CD8-positive, alpha-beta memory T cell (primary cell): ENCODE measurements at regions not wholly inside any gene's neighbourhood (a gene's known extent, or its start where the extent isn't known, plus 50 kb on each side); places are given as distances from the start of the nearest gene placed in this dataset.

Source experiments
- CTCF ChIA-PET: fragments of 350-600 bp; sonication (Branson Sonifier 250); formaldehyde crosslinking; loops from one replicate; lab custom pipeline; 2021; ENCODE audit warnings: antibody characterized with exemption; lab: Charles Lee
- POLR2A ChIA-PET: fragments of 350-600 bp; sonication (Branson Sonifier 250); formaldehyde crosslinking; loops from one replicate; lab custom pipeline; 2021; ENCODE audit warnings: antibody characterized with exemption; lab: Charles Lee
- DNase-seq, 5 donors: peaks; one replicate each; pipeline versions ENCODE4 v3.0.0 to v3.0.0-alpha.2; 2020 to 2022; ENCODE audit warnings: mixed read lengths in 1 of 5
- H3K27ac ChIP-seq: one replicate; pipeline ENCODE4 v1.7.0; 2013; ENCODE audit warnings: low read depth, mild to moderate bottlenecking, low read length, moderate library complexity
- H3K27me3 ChIP-seq: 2 replicates; pipeline ENCODE4 v1.7.0; 2013; ENCODE audit warnings: low read length, mild to moderate bottlenecking; ENCODE audit not compliant: insufficient read depth, poor library complexity, severe bottlenecking
- H3K36me3 ChIP-seq: 2 replicates; pipeline ENCODE4 v1.7.0; 2013; ENCODE audit warnings: mild to moderate bottlenecking, low read length, moderate library complexity; ENCODE audit not compliant: insufficient read depth
- H3K4me1 ChIP-seq: 2 replicates; pipeline ENCODE4 v1.7.0; 2013; ENCODE audit warnings: mild to moderate bottlenecking, low read length, moderate library complexity; ENCODE audit not compliant: insufficient read depth
- H3K4me3 ChIP-seq: 2 replicates; pipeline ENCODE4 v1.7.0; 2013; ENCODE audit warnings: mild to moderate bottlenecking, low read length
- H3K9me3 ChIP-seq: 2 replicates; pipeline ENCODE4 v1.7.0; 2013; ENCODE audit warnings: mild to moderate bottlenecking, low read length
- H3K27ac Mint-ChIP-seq, 8 donors: one replicate each; pipeline ENCODE4 v1.8.0; 2020 to 2021; ENCODE audit warnings: mixed read lengths in 8 of 8, mild to moderate bottlenecking in 6 of 8, inconsistent platforms in 3 of 8, moderate library complexity in 3 of 8
- H3K27me3 Mint-ChIP-seq, 2 donors: one replicate each; pipeline ENCODE4 v1.8.0; 2020 to 2021; ENCODE audit warnings: mixed read lengths in 2 of 2, mild to moderate bottlenecking in 1 of 2, moderate library complexity in 1 of 2
- H3K36me3 Mint-ChIP-seq, 3 donors: one replicate each; pipeline ENCODE4 v1.8.0; 2020 to 2021; ENCODE audit warnings: mixed read lengths in 3 of 3, inconsistent platforms in 1 of 3, mild to moderate bottlenecking in 1 of 3
- H3K4me1 Mint-ChIP-seq, 3 donors: one replicate each; pipeline ENCODE4 v1.8.0; 2020 to 2021; ENCODE audit warnings: mixed read lengths in 3 of 3, inconsistent platforms in 1 of 3, mild to moderate bottlenecking in 1 of 3
- H3K4me3 Mint-ChIP-seq, 7 donors: one replicate each; pipeline ENCODE4 v1.8.0; 2020 to 2021; ENCODE audit warnings: mixed read lengths in 7 of 7, mild to moderate bottlenecking in 6 of 7, moderate library complexity in 4 of 7, inconsistent platforms in 2 of 7
- H3K9me3 Mint-ChIP-seq, 5 donors: one replicate each; pipeline ENCODE4 v1.8.0; 2020 to 2022; ENCODE audit warnings: mixed read lengths in 5 of 5, mild to moderate bottlenecking in 3 of 5, moderate library complexity in 2 of 5, inconsistent platforms in 1 of 5

DNA sequence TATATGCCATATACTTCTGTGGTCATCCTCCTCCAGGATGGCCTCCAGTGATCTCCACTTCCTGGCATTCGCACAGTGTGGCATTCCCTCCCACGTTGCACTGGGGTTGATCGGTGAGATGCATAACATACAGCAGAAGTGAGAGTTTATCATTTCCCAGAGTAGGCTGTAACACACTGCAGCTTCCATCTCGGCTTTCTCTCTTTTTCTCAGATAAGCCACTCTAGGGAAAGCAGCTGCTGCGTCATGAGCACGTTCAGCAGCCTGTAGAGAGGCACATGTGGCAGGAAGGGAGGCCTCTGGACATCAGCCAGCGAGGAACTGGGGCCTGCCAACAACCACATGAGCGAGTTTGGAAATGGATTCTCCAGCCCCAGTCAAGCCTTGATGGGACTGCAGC, 807.1 kb downstream of the DIAPH3 start:
- H3K9me3 Mint-ChIP-seq, result no peaks in the 10 kb centered on the region
- Histone ChIP-seq H3K4me1 (no peaks in the 10 kb centered on the region), H3K4me3 (no peak overlapping the region), H3K27me3 (no peaks in the 10 kb centered on the region), H3K9me3 (no peaks in the 10 kb centered on the region), H3K36me3 (no peaks in the 10 kb centered on the region), H3K27ac (no peak overlapping the region)
- POLR2A ChIA-PET, result no interaction called here
- H3K4me3 Mint-ChIP-seq, result no peak overlapping the region
- H3K36me3 Mint-ChIP-seq, result no peaks in the 10 kb centered on the region
- H3K4me1 Mint-ChIP-seq, result peaks cover 0 to 2% (median 0%) of the 10 kb centered on the region in 3 donors
- H3K27me3 Mint-ChIP-seq, result peaks cover 0 to 2% of the 10 kb centered on the region in 2 donors
- no peak overlapping the region for H3K27ac Mint-ChIP-seq
- CTCF ChIA-PET, result no interaction called here
- DNase-seq, result no peak

DNA sequence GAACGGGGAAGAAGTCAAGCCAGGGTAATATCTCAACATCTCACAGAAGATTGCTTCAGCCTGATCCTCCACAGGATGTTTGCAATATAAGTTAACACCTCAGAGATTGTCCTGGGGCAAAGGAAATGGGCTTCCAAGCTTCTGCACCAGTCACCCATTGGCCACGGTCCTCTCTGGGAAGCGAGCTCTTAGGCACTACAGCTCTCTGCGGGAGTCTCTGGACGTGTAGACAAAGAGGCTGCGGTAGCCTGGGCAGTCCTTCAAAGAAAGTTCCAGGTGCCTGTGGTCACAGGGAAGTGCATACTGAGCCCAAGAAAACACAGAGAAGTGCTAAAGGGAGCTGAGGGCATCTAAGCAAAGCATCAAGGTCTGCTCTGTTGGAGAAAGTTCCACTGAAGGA, 805.7 kb downstream of the DIAPH3 start:
- ChIA-PET CTCF (interaction anchor here (1.1 kb wide), 1 partner anchor 10 kb away, joined by 4 read pairs; no protein-coding TSS in a partner anchor), POLR2A (no interaction called here)
- Histone ChIP-seq H3K9me3 (no peaks in the 10 kb centered on the region), H3K27ac (no peak overlapping the region), H3K36me3 (no peaks in the 10 kb centered on the region), H3K4me1 (no peaks in the 10 kb centered on the region), H3K4me3 (no peak overlapping the region), H3K27me3 (no peaks in the 10 kb centered on the region)
- Mint-ChIP-seq H3K27me3 (peaks cover 2% of the 10 kb centered on the region in 2 donors), H3K4me1 (peaks cover 0 to 2% (median 0%) of the 10 kb centered on the region in 3 donors), H3K27ac (no peak overlapping the region), H3K36me3 (no peaks in the 10 kb centered on the region), H3K9me3 (no peaks in the 10 kb centered on the region), H3K4me3 (no peak overlapping the region)
- DNase-seq, result no peak

DNA sequence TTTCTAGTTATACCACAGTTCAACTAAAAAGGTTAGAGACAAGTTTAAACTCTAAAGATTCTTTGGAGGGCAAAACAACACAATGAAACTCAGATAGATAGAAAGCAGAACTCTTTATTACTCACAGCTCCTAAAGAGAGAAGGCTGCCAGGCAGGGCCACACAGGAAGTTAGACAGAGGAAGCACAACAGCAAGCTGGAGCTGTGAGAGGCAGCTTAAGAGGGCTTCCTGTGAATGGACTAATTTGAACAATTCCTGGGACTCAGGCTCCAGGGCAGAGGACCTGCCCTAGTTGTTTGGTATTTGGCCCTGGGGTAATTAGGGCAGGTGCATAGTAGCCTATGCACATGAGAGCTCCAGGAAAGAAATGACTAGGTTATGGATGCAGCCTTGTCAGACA, 803.6 kb downstream of the DIAPH3 start:
- ChIA-PET POLR2A (no interaction called here), CTCF (interaction anchor here (1.2 kb wide), 1 partner anchor 32 kb away, joined by 3 read pairs; no protein-coding TSS in a partner anchor)
- no peaks in the 10 kb centered on the region for H3K36me3 ChIP-seq
- no peak for DNase-seq
- H3K36me3 Mint-ChIP-seq, result no peaks in the 10 kb centered on the region
- H3K4me3 ChIP-seq, result no peak overlapping the region
- H3K4me3 Mint-ChIP-seq, result no peak overlapping the region
- no peaks in the 10 kb centered on the region for H3K27me3 ChIP-seq
- no peak overlapping the region for H3K27ac ChIP-seq
- no peaks in the 10 kb centered on the region for H3K9me3 ChIP-seq
- H3K27ac Mint-ChIP-seq, result no peak overlapping the region
- no peaks in the 10 kb centered on the region for H3K9me3 Mint-ChIP-seq
- H3K4me1 Mint-ChIP-seq, result peaks cover 0 to 2% (median 0%) of the 10 kb centered on the region in 3 donors
- H3K4me1 ChIP-seq, result no peaks in the 10 kb centered on the region
- H3K27me3 Mint-ChIP-seq, result peaks cover 2 to 12% of the 10 kb centered on the region in 2 donors

DNA sequence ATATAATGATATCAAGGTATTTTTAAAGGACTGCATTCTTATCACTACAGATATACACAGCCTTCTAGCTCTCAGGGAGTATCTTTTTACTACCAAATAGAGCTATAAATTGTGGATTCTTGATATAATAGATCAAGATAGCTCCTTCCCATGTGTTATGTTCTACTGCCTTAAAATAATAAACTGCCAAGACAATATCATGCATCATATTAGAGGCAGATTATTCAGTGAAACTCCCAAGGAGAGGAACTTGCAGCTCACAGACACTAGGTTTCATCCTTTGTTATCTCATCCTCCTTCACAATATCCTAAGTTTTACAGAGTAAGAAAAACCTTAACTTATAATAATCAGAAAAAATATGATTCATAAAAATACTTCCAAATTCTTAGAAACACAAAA, 802.8 kb downstream of the DIAPH3 start:
- H3K9me3 Mint-ChIP-seq, result no peaks in the 10 kb centered on the region
- no peaks in the 10 kb centered on the region for H3K9me3 ChIP-seq

DNA sequence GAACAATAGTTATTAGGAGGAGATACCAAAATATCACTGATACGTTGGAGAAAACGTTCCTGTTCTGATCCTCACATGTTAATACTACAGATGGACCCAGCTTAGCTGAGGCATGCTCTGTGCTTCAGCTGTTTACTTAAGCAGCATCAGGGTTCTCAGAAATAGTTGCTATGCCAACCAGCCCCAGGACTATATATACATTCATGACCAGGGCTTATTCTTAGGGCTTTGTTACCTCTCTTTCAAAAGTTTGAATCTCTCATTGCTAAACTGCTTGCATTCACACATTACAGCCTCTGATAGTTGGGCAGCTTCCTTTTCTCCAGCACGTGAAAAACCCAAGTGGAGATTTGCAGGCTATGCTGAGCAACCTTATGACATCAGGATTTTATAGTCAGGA, 800.4 kb downstream of the DIAPH3 start:
- H3K4me3 ChIP-seq, result no peak overlapping the region
- H3K9me3 Mint-ChIP-seq, result no peaks in the 10 kb centered on the region
- H3K27me3 ChIP-seq, result no peaks in the 10 kb centered on the region
- ChIA-PET CTCF (no interaction called here), POLR2A (no interaction called here)
- no peaks in the 10 kb centered on the region for H3K9me3 ChIP-seq
- H3K27me3 Mint-ChIP-seq, result peaks cover 3 to 13% of the 10 kb centered on the region in 2 donors
- H3K36me3 Mint-ChIP-seq, result no peaks in the 10 kb centered on the region
- H3K4me1 Mint-ChIP-seq, result peaks cover 0 to 2% (median 0%) of the 10 kb centered on the region in 3 donors
- H3K36me3 ChIP-seq, result no peaks in the 10 kb centered on the region
- no peak overlapping the region for H3K4me3 Mint-ChIP-seq
- no peak for DNase-seq
- H3K27ac ChIP-seq, result no peak overlapping the region
- no peak overlapping the region for H3K27ac Mint-ChIP-seq
- no peaks in the 10 kb centered on the region for H3K4me1 ChIP-seq

More for the DNA sequence above, 802.8 kb downstream of the DIAPH3 start:
- POLR2A ChIA-PET, result no interaction called here
- Mint-ChIP-seq H3K27me3 (peaks cover 2 to 13% of the 10 kb centered on the region in 2 donors), H3K36me3 (no peaks in the 10 kb centered on the region), H3K27ac (no peak overlapping the region), H3K4me1 (peaks cover 0 to 2% (median 0%) of the 10 kb centered on the region in 3 donors), H3K4me3 (no peak overlapping the region)
- Histone ChIP-seq H3K27me3 (no peaks in the 10 kb centered on the region), H3K36me3 (no peaks in the 10 kb centered on the region), H3K4me3 (no peak overlapping the region), H3K4me1 (no peaks in the 10 kb centered on the region), H3K27ac (no peak overlapping the region)
- CTCF ChIA-PET, result no interaction called here
- DNase-seq, result no peak

DNA sequence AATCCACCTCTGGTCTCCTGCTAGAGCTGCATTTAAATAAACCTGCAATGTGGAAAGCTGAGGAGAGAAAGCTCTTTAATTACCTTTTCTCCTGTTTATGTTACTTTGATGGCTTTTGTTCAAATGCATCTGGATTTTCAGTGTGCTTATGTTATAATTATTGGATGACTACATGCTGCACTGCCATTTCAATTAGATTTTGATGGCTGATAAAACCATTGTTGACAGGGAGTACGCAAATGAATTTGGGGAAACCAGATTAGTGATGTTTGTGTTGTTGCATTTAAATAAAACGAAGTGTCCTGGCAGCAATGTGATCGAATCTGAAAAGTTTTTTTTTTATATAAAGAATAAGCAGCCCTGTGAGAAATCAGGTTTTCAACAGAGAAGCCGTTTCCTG, 799.8 kb downstream of the DIAPH3 start:
- ChIA-PET CTCF (no interaction called here), POLR2A (no interaction called here)
- no peaks in the 10 kb centered on the region for H3K9me3 Mint-ChIP-seq
- DNase-seq, result no peak
- H3K36me3 ChIP-seq, result no peaks in the 10 kb centered on the region
- no peak overlapping the region for H3K4me3 ChIP-seq
- H3K4me1 ChIP-seq, result no peaks in the 10 kb centered on the region
- no peak overlapping the region for H3K4me3 Mint-ChIP-seq
- H3K4me1 Mint-ChIP-seq, result peaks cover 0 to 1% (median 0%) of the 10 kb centered on the region in 3 donors
- no peaks in the 10 kb centered on the region for H3K9me3 ChIP-seq
- no peaks in the 10 kb centered on the region for H3K27me3 ChIP-seq
- no peak overlapping the region for H3K27ac Mint-ChIP-seq
- no peak overlapping the region for H3K27ac ChIP-seq
- no peaks in the 10 kb centered on the region for H3K36me3 Mint-ChIP-seq
- H3K27me3 Mint-ChIP-seq, result peaks cover 6 to 19% of the 10 kb centered on the region in 2 donors

DNA sequence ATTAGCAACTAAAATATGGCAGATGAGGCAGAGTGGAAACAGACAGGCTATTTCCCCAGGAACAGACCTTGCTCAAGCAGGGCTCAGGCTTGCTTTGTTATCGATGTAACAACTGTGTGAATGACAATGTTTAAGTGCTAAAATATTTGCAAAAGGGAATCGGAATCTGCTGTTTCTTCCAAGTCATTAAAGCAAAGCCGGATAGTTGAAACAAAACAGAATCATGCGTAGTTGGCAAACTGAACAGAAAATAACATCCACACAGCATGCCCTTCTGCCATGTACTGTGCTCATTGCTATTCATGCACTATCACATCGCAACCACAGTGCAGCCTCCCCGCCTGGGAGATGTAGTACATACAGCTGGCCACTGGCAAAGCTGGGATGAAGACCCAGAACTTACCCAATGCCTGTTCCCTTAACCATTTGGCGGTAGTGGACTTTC, 799.1 kb downstream of the DIAPH3 start:
- H3K27me3 ChIP-seq, result no peaks in the 10 kb centered on the region
- no peaks in the 10 kb centered on the region for H3K4me1 ChIP-seq
- no peaks in the 10 kb centered on the region for H3K9me3 Mint-ChIP-seq
- no peak overlapping the region for H3K27ac ChIP-seq
- no peaks in the 10 kb centered on the region for H3K36me3 ChIP-seq
- no peaks in the 10 kb centered on the region for H3K4me1 Mint-ChIP-seq
- H3K27me3 Mint-ChIP-seq, result peaks cover 6 to 22% of the 10 kb centered on the region in 2 donors
- no peak overlapping the region for H3K4me3 ChIP-seq
- H3K9me3 ChIP-seq, result no peaks in the 10 kb centered on the region
- no peak overlapping the region for H3K27ac Mint-ChIP-seq
- POLR2A ChIA-PET, result no interaction called here
- H3K4me3 Mint-ChIP-seq, result no peak overlapping the region
- CTCF ChIA-PET, result no interaction called here
- DNase-seq, result no peak
- no peaks in the 10 kb centered on the region for H3K36me3 Mint-ChIP-seq

DNA sequence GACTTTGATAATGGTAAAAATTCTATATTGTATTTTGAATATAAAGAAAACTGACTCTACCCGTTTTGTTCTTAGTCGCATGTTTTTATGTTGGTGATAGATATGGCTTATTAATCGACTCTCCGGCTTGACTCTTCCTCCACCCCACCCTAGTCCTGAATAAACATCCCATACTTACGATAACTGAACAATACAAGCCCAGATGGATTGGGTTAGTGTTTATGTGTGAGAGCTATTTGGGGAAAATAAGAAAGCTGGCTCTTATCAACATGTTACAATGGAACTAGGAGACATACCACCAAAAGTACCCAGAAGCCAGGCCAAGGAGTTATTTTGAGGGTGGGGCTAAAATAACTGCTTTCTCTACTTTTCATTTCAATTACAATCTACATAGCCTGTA, 796.3 kb downstream of the DIAPH3 start:
- Histone ChIP-seq H3K27me3 (no peaks in the 10 kb centered on the region), H3K4me1 (no peaks in the 10 kb centered on the region), H3K4me3 (no peak overlapping the region), H3K9me3 (no peaks in the 10 kb centered on the region), H3K36me3 (no peaks in the 10 kb centered on the region), H3K27ac (no peak overlapping the region)
- POLR2A ChIA-PET, result no interaction called here
- H3K27ac Mint-ChIP-seq, result no peak overlapping the region
- H3K4me3 Mint-ChIP-seq, result no peak overlapping the region
- no peak for DNase-seq
- CTCF ChIA-PET, result no interaction called here
- no peaks in the 10 kb centered on the region for H3K36me3 Mint-ChIP-seq
- no peaks in the 10 kb centered on the region for H3K9me3 Mint-ChIP-seq
- no peaks in the 10 kb centered on the region for H3K4me1 Mint-ChIP-seq
- peaks cover 7 to 28% of the 10 kb centered on the region in 2 donors for H3K27me3 Mint-ChIP-seq
